ENCODE measurements at regions not wholly inside any gene's neighbourhood (a gene's known extent, or its start where the extent isn't known, plus 50 kb on each side); places are given as distances from the start of the nearest gene placed in this dataset.

- no peak overlapping the region for H2BK12ac ChIP-seq (ENCODE audit: insufficient read length, low read depth, low read length)
- no peak overlapping the region for H2AFZ ChIP-seq (ENCODE audit: low read length)
- H4K5ac ChIP-seq (ENCODE audit: insufficient read length, low read depth, low read length): no peak overlapping the region
Observed at GRCh38 chr15:72979308-72979707, 73.0 kb upstream of the NEO1 start.

More at GRCh38 chr15:72979308-72979707, 73.0 kb upstream of the NEO1 start:
- Histone ChIP-seq H3K4me1 (ENCODE audit: insufficient read depth, low read length) (no peaks in the 10 kb centered on the region), H3K9ac (ENCODE audit: extremely low read depth, insufficient read length, low read length) (no peak overlapping the region), H2BK5ac (ENCODE audit: insufficient read length, low read length) (no peak overlapping the region), H3K27ac (ENCODE audit: insufficient read length, low read depth, low read length) (no peak overlapping the region), H3K79me2 (ENCODE audit: insufficient read depth, low read length) (no peaks in the 10 kb centered on the region), H3K4ac (ENCODE audit: low read depth, low read length) (no peak overlapping the region), H3T11ph (ENCODE audit: low read length) (no peak overlapping the region), H3K56ac (ENCODE audit: insufficient read length, low read depth, low read length) (no peak overlapping the region), H4K8ac (replicated peaks; ENCODE audit: insufficient read length, low read depth, low read length) (no peak overlapping the region), H4K91ac (ENCODE audit: insufficient read length, low read depth, low read length) (no peak overlapping the region), H4K20me1 (ENCODE audit: control insufficient read depth, insufficient read depth, insufficient read length) (no peaks in the 10 kb centered on the region), H2AK5ac (ENCODE audit: insufficient read length, low read length) (no peak overlapping the region), H2BK15ac (ENCODE audit: low read depth, low read length) (no peak overlapping the region), H3K4me2 (ENCODE audit: insufficient read depth, insufficient read length, low read length) (no peak overlapping the region), H3K18ac (ENCODE audit: insufficient read length, low read depth, low read length) (no peak overlapping the region), H3K23me2 (ENCODE audit: insufficient read length, low read depth, low read length, poor library complexity, severe bottlenecking) (no peaks in the 10 kb centered on the region), H3K27me3 (ENCODE audit: insufficient read depth, low read length) (no peaks in the 10 kb centered on the region), H2BK20ac (ENCODE audit: low read depth, low read length, poor library complexity, severe bottlenecking) (no peak overlapping the region), H3K23ac (ENCODE audit: insufficient read length, low read depth, low read length) (no peak overlapping the region), H3K9me3 (ENCODE audit: control insufficient read depth, low read depth, low read length) (no peaks in the 10 kb centered on the region), H2BK120ac (ENCODE audit: low read depth, low read length, poor library complexity, severe bottlenecking) (no peak overlapping the region), H3K79me1 (ENCODE audit: insufficient read depth, low read depth, low read length, poor library complexity, severe bottlenecking) (no peaks in the 10 kb centered on the region), H3K14ac (ENCODE audit: insufficient read depth, low read length) (no peak overlapping the region)
- H3K27me3 Mint-ChIP-seq (ENCODE audit: low read depth): peaks cover 3% of the 10 kb centered on the region; the same call in 1 of the 2 replicates
- DNase-seq: no peak
- H3K9me3 Mint-ChIP-seq: no peaks in the 10 kb centered on the region; a peak in 1 of 5 replicates
- H3K36me3 Mint-ChIP-seq (ENCODE audit: insufficient read depth in 1 of 3, low read depth in 3 of 3): no peaks in the 10 kb centered on the region
- no CpG with 5 or more reads among the region's 5 CpGs for WGBS (ENCODE audit: extremely low coverage, insufficient read length, low lambda C conversion rate)
- no peak overlapping the region for H3K4me3 Mint-ChIP-seq
- no peak for TF ChIP-seq CTCF (conservative IDR thresholded peaks at IDR 0.05)
- peaks cover 0 to 6% of the 10 kb centered on the region in 2 experiments; a peak in 1 of 4 replicates for H3K4me1 Mint-ChIP-seq
- H3K27ac Mint-ChIP-seq: no peak overlapping the region
